Prostate gland (tissue), 2 donors: ENCODE measurements at regions not wholly inside any gene's neighbourhood (a gene's known extent, or its start where the extent isn't known, plus 50 kb on each side); places are given as distances from the start of the nearest gene placed in this dataset.

Source experiments
- POLR2A ChIP-seq: fragments of 450-650 bp; IDR thresholded peaks from one replicate; pipeline ENCODE4 v1.6.1; 2016; ENCODE audit warnings: antibody characterized with exemption, mild to moderate bottlenecking
- TF ChIP-seq, protein P1 (sequence below), 4 experiments: fragments of 200-600 bp in 2 of 4; fragments of 450-650 bp in 2 of 4; sonication (generic) in 2 of 4; IDR thresholded peaks; 1 replicate in 3 of 4; 2 replicates in 1 of 4; pipeline ENCODE4 v1.5.1; 2016 to 2019; ENCODE audit warnings: antibody characterized with exemption in 4 of 4, mild to moderate bottlenecking in 2 of 4, moderate library complexity in 2 of 4

DNA sequence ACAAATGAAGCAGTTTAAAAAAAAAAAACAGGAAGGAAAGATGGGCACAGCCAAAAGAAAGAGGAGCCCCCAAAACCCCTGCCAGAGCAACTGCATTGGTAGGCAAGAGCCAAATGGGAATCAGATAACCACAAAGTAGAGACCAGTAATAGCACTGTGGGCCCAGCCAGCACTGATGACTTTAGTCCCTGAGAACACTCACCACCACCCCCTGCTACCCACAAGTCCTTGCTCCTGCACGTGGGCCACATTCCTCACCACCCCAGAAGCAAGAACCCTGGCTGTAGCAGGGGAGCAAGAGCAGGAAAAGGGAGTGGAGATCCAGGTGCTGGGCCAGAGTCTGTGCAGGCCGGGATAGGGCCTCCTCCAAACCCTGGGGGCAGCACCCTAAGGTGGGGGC is 86.1 kb downstream of the RRAGC start:
- TF ChIP-seq, protein P1, sequence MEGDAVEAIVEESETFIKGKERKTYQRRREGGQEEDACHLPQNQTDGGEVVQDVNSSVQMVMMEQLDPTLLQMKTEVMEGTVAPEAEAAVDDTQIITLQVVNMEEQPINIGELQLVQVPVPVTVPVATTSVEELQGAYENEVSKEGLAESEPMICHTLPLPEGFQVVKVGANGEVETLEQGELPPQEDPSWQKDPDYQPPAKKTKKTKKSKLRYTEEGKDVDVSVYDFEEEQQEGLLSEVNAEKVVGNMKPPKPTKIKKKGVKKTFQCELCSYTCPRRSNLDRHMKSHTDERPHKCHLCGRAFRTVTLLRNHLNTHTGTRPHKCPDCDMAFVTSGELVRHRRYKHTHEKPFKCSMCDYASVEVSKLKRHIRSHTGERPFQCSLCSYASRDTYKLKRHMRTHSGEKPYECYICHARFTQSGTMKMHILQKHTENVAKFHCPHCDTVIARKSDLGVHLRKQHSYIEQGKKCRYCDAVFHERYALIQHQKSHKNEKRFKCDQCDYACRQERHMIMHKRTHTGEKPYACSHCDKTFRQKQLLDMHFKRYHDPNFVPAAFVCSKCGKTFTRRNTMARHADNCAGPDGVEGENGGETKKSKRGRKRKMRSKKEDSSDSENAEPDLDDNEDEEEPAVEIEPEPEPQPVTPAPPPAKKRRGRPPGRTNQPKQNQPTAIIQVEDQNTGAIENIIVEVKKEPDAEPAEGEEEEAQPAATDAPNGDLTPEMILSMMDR (IDR thresholded peaks at IDR 0.05): no peak
- TF ChIP-seq POLR2A: no peak
